H1 (cell line): ENCODE measurements at regions not wholly inside any gene's neighbourhood (a gene's known extent, or its start where the extent isn't known, plus 50 kb on each side); places are given as distances from the start of the nearest gene placed in this dataset.

Experiments
- CTCF ChIA-PET: fragments of 300-600 bp; sonication (Branson Sonifier 250); formaldehyde crosslinking; loops from one replicate; lab custom pipeline; 2021; ENCODE audit not compliant: partially characterized antibody; lab: Charles Lee
- POLR2A ChIA-PET: fragments of 300-600 bp; sonication (Branson Sonifier 250); formaldehyde crosslinking; loops from one replicate; lab custom pipeline; 2021; ENCODE audit warnings: inconsistent platforms; ENCODE audit not compliant: partially characterized antibody; lab: Charles Lee
- DNase-seq, 2 experiments: peaks; one replicate each; pipeline versions ENCODE4 v3.0.0 to v3.0.0-alpha.2; 2010 to 2022; ENCODE audit warnings: low spot score in 2 of 2, low read depth in 1 of 2, mixed read lengths in 1 of 2
- FAIRE-seq: peaks from 2 replicates; lab custom pipeline; 2011; peaks lifted over from hg19 to GRCh38; lab: Jason Lieb, UNC
- H2AFZ ChIP-seq: 2 replicates; pipeline ENCODE4 v1.8.1; 2012; ENCODE audit warnings: low read length, inconsistent platforms
- H2AK5ac ChIP-seq: 2 replicates; pipeline ENCODE4 v1.6.1; 2013; ENCODE audit warnings: low read depth, low read length
- H2BK120ac ChIP-seq: replicated peaks from 2 replicates; pipeline ENCODE3; 2013; ENCODE audit warnings: low read depth, low read length, inconsistent platforms
- H2BK12ac ChIP-seq: 2 replicates; pipeline ENCODE4 v1.6.1; 2013; ENCODE audit warnings: low read depth, low read length
- H2BK15ac ChIP-seq: 2 replicates; pipeline ENCODE4 v1.6.1; 2013; ENCODE audit warnings: low read length
- H2BK20ac ChIP-seq: 2 replicates; pipeline ENCODE4 v1.6.1; 2013; ENCODE audit warnings: low read length
- H2BK5ac ChIP-seq: 2 replicates; pipeline ENCODE4 v1.6.1; 2013; ENCODE audit warnings: low read depth, low read length
- H3K14ac ChIP-seq: 2 replicates; pipeline ENCODE4 v1.6.1; 2013; ENCODE audit warnings: inconsistent platforms; ENCODE audit not compliant: insufficient read length
- H3K18ac ChIP-seq: 2 replicates; pipeline ENCODE4 v1.6.1; 2013; ENCODE audit warnings: low read length; ENCODE audit errors: extremely low read depth
- H3K23ac ChIP-seq: 2 replicates; pipeline ENCODE4 v1.6.1; 2013; ENCODE audit warnings: inconsistent platforms; ENCODE audit not compliant: insufficient read length
- H3K23me2 ChIP-seq: 2 replicates; pipeline ENCODE4 v1.6.1; 2013; ENCODE audit warnings: low read depth, low read length
- H3K27ac ChIP-seq: 2 replicates; pipeline ENCODE4 v1.6.1; 2011; ENCODE audit warnings: low read depth, low read length, inconsistent platforms
- H3K27me3 ChIP-seq, 4 experiments: replicated peaks in 1 of 4; 1 replicate in 1 of 4; 2 replicates in 3 of 4; pipeline versions ENCODE4 v1.6.1 to v1.8.1; 2011 to 2013; ENCODE audit warnings: low read length in 3 of 4, mild to moderate bottlenecking in 3 of 4, inconsistent platforms in 2 of 4, mixed read lengths in 2 of 4, moderate library complexity in 1 of 4; ENCODE audit not compliant: control insufficient read depth in 3 of 4, insufficient read depth in 3 of 4; ENCODE audit errors: extremely low read depth in 1 of 4
- H3K36me3 ChIP-seq, 4 experiments: 2 replicates each; pipeline versions ENCODE4 v1.6.1 to v1.8.1; 2011 to 2013; ENCODE audit warnings: mild to moderate bottlenecking in 4 of 4, low read length in 3 of 4, moderate library complexity in 2 of 4, control low read depth in 1 of 4, inconsistent platforms in 1 of 4; ENCODE audit not compliant: insufficient read depth in 4 of 4, control insufficient read depth in 2 of 4
- H3K4ac ChIP-seq: replicated peaks from 2 replicates; pipeline ENCODE3; 2013; ENCODE audit warnings: low read length, low read depth, mixed read lengths, inconsistent platforms; ENCODE audit not compliant: insufficient read length
- H3K4me1 ChIP-seq, 4 experiments: replicated peaks in 1 of 4; 1 replicate in 1 of 4; 2 replicates in 3 of 4; pipeline versions ENCODE4 v1.6.1 to v1.8.1; 2011 to 2013; ENCODE audit warnings: low read length in 3 of 4, inconsistent platforms in 2 of 4, mixed read lengths in 1 of 4; ENCODE audit not compliant: insufficient read depth in 4 of 4, control insufficient read depth in 3 of 4
- H3K4me2 ChIP-seq, 2 experiments: 2 replicates each; pipeline versions ENCODE4 v1.6.1 to v1.8.1; 2011 to 2013; ENCODE audit warnings: low read depth in 2 of 2, low read length in 2 of 2, control low read depth in 1 of 2, inconsistent platforms in 1 of 2, mild to moderate bottlenecking in 1 of 2; ENCODE audit not compliant: insufficient read depth in 1 of 2
- H3K4me3 ChIP-seq, 4 experiments: fragments of 200-600, 300-600 bp in 1 of 4; sonication (generic), shearing (Covaris generic), sonication (Bioruptor Twin) in 1 of 4; 2 replicates each; pipeline versions ENCODE4 v1.5.1 to v1.8.1; 2011 to 2016; ENCODE audit warnings: low read length in 4 of 4, low read depth in 3 of 4, control low read depth in 2 of 4, inconsistent platforms in 2 of 4, mild to moderate bottlenecking in 2 of 4, mixed read lengths in 1 of 4, moderate library complexity in 1 of 4; ENCODE audit not compliant: insufficient read depth in 2 of 4; ENCODE audit errors: extremely low read depth in 1 of 4
- H3K56ac ChIP-seq: replicated peaks from 2 replicates; pipeline ENCODE3; 2013; ENCODE audit warnings: low read depth, mild to moderate bottlenecking, mixed read lengths, low read length, inconsistent platforms; ENCODE audit not compliant: insufficient read length
- H3K79me1 ChIP-seq: 2 replicates; pipeline ENCODE4 v1.6.1; 2013; ENCODE audit warnings: low read depth, low read length, control low read depth
- H3K79me2 ChIP-seq, 2 experiments: 2 replicates each; pipeline versions ENCODE4 v1.6.1 to v1.8.1; 2012 to 2013; ENCODE audit warnings: low read length in 2 of 2, mild to moderate bottlenecking in 2 of 2, inconsistent platforms in 1 of 2; ENCODE audit not compliant: insufficient read depth in 2 of 2, control insufficient read depth in 1 of 2
- H3K9ac ChIP-seq, 4 experiments: replicated peaks in 1 of 4; 1 replicate in 1 of 4; 2 replicates in 3 of 4; pipeline versions ENCODE4 v1.6.1 to v1.8.1; 2011 to 2013; ENCODE audit warnings: low read depth in 3 of 4, low read length in 3 of 4, control low read depth in 2 of 4, mild to moderate bottlenecking in 2 of 4, moderate library complexity in 2 of 4, inconsistent platforms in 1 of 4; ENCODE audit errors: extremely low read depth in 1 of 4
- H3K9me3 ChIP-seq, 2 experiments: 2 replicates each; pipeline versions ENCODE4 v1.6.1 to v1.8.1; 2012 to 2013; ENCODE audit warnings: mild to moderate bottlenecking in 2 of 2, moderate library complexity in 2 of 2, control low read depth in 1 of 2, inconsistent platforms in 1 of 2, low read depth in 1 of 2, low read length in 1 of 2, mixed read lengths in 1 of 2; ENCODE audit not compliant: insufficient read depth in 2 of 2
- H4K20me1 ChIP-seq, 2 experiments: replicated peaks in 1 of 2; 2 replicates each; pipeline versions ENCODE3 to v1.8.1; 2011 to 2013; ENCODE audit warnings: inconsistent platforms in 2 of 2, low read length in 2 of 2, mild to moderate bottlenecking in 1 of 2; ENCODE audit not compliant: insufficient read depth in 2 of 2, control insufficient read depth in 1 of 2
- H4K5ac ChIP-seq: 2 replicates; pipeline ENCODE4 v1.6.1; 2013; ENCODE audit warnings: low read length, low read depth, mixed read lengths, inconsistent platforms; ENCODE audit not compliant: insufficient read length
- H4K8ac ChIP-seq: 2 replicates; pipeline ENCODE4 v1.8.0; 2013; ENCODE audit warnings: mild to moderate bottlenecking, moderate library complexity, low read length, inconsistent platforms; ENCODE audit not compliant: insufficient read depth; ENCODE audit errors: extremely low read depth
- H4K91ac ChIP-seq: replicated peaks from 2 replicates; pipeline ENCODE3; 2013; ENCODE audit warnings: low read length, mixed read lengths, inconsistent platforms; ENCODE audit not compliant: insufficient read length
- ATF3 ChIP-seq: IDR thresholded peaks from 2 replicates; pipeline ENCODE4 v1.6.1; 2011; ENCODE audit warnings: low read depth, mild to moderate bottlenecking, low read length; ENCODE audit not compliant: insufficient read depth
- GTF2F1 ChIP-seq: IDR thresholded peaks from 2 replicates; pipeline ENCODE4 v1.6.1; 2012; ENCODE audit warnings: low read depth, low read length, improper control_type of control experiment, borderline replicate concordance
- POLR2AphosphoS5 ChIP-seq: IDR thresholded peaks from 2 replicates; pipeline ENCODE4 v1.6.1; 2011; ENCODE audit warnings: low read depth, low read length
- TAF1 ChIP-seq: IDR thresholded peaks from 2 replicates; pipeline ENCODE4 v1.6.1; 2011; ENCODE audit warnings: mild to moderate bottlenecking, low read depth, low read length

GRCh38 chr2:70014959-70015358 lies 53.5 kb upstream of the ASPRV1 start:
- H3K27ac ChIP-seq, result no peak overlapping the region
- H4K5ac ChIP-seq, result no peak overlapping the region
- H3K23me2 ChIP-seq, result no peaks in the 10 kb centered on the region
- DNase-seq (no peak), FAIRE-seq (no peak)
- POLR2A ChIA-PET, result interaction anchor here (0.8 to 1.1 kb wide), 2 partner anchors 14 to 15 kb away, joined by 3 read pairs; no protein-coding TSS in a partner anchor
- CTCF ChIA-PET, result no interaction called here
- H3K9me3 ChIP-seq, result no peaks in the 10 kb centered on the region
- H4K91ac ChIP-seq, result no peak overlapping the region
- H3K27me3 ChIP-seq, result no peaks in the 10 kb centered on the region
- no peak overlapping the region for H2BK20ac ChIP-seq
- H3K36me3 ChIP-seq, result no peaks in the 10 kb centered on the region
- no peak overlapping the region for H3K18ac ChIP-seq
- no peak overlapping the region for H3K9ac ChIP-seq
- H3K14ac ChIP-seq, result no peak overlapping the region
- H4K8ac ChIP-seq, result no peak overlapping the region
- no peak overlapping the region for H3K4me3 ChIP-seq
- H2BK120ac ChIP-seq, result no peak overlapping the region
- no peak overlapping the region for H2AFZ ChIP-seq
- H3K79me1 ChIP-seq, result no peaks in the 10 kb centered on the region
- no peak overlapping the region for H3K4me2 ChIP-seq
- H2BK12ac ChIP-seq, result no peak overlapping the region
- H2AK5ac ChIP-seq, result no peak overlapping the region
- no peak overlapping the region for H3K4ac ChIP-seq
- H2BK15ac ChIP-seq, result no peak overlapping the region
- H3K23ac ChIP-seq, result no peak overlapping the region
- no peak overlapping the region for H2BK5ac ChIP-seq
- H3K79me2 ChIP-seq, result no peaks in the 10 kb centered on the region; a peak in 1 of 4 replicates
- H3K56ac ChIP-seq, result no peak overlapping the region
- H4K20me1 ChIP-seq, result no peaks in the 10 kb centered on the region
- TF ChIP-seq POLR2AphosphoS5 (no peak), TAF1 (no peak), ATF3 (no peak), GTF2F1 (no peak)
- peaks cover 0 to 2% (median 0%) of the 10 kb centered on the region in 4 experiments; a peak in 1 of 7 replicates for H3K4me1 ChIP-seq
